Adrenal gland (tissue), 9 donors: ENCODE measurements at regions not wholly inside any gene's neighbourhood (a gene's known extent, or its start where the extent isn't known, plus 50 kb on each side); places are given as distances from the start of the nearest gene placed in this dataset.

Source experiments
- DNase-seq, 7 donors: peaks; one replicate each; pipeline ENCODE4 v3.0.0-alpha.2; 2019 to 2020
- H3K27ac ChIP-seq, 5 donors: fragments of 200-600 bp; sonication (generic) in 4 of 5; 1 replicate in 3 of 5; 2 replicates in 2 of 5; pipeline versions ENCODE4 v1.5.1 to v1.8.0; 2016 to 2020; ENCODE audit warnings: mild to moderate bottlenecking in 1 of 5
- H3K27me3 ChIP-seq: fragments of 200-600 bp; 2 replicates; pipeline ENCODE4 v1.8.0; 2021
- H3K36me3 ChIP-seq, 2 donors: fragments of 200-600 bp; replicated peaks in 1 of 2; 1 replicate in 1 of 2; 2 replicates in 1 of 2; pipeline versions ENCODE4 v1.5.1 to v1.8.0; 2018 to 2022
- H3K4me1 ChIP-seq, 2 donors: fragments of 200-600 bp; replicated peaks in 1 of 2; 1 replicate in 1 of 2; 2 replicates in 1 of 2; pipeline versions ENCODE4 v1.5.1 to v1.8.0; 2018 to 2021
- H3K4me3 ChIP-seq, 4 donors: fragments of 200-600 bp; sonication (generic) in 3 of 4; one replicate each; pipeline ENCODE4 v1.5.1; 2016 to 2018
- H3K9me3 ChIP-seq, 3 donors: fragments of 200-600 bp; sonication (generic) in 1 of 3; replicated peaks in 1 of 3; 1 replicate in 2 of 3; 2 replicates in 1 of 3; pipeline versions ENCODE4 v1.5.1 to v1.8.0; 2016 to 2021
- POLR2A ChIP-seq, 2 donors: fragments of 450-650 bp; IDR thresholded peaks; one replicate each; pipeline ENCODE4 v1.6.1; 2017; ENCODE audit warnings: antibody characterized with exemption in 2 of 2, mild to moderate bottlenecking in 2 of 2, moderate library complexity in 1 of 2
- WGBS, 4 donors: extraction: QIAGEN DNeasy Blood & Tissue Kit in 2 of 4; methylation state at CpG; one replicate each; pipeline versions ENCODE4 v1.1.5 to v1.1.7; 2013 to 2017; 5-methylcytosine and 5-hydroxymethylcytosine counted together
- intact Hi-C, 2 donors: fragments of 100-400 bp; cut with DNase I; formaldehyde crosslinking; loops; one replicate each; pipeline versions ENCODE4 v1.14.1 to v1.15.0; 2022 to 2023
- TF ChIP-seq, protein P1 (sequence below), 6 experiments: fragments of 450-650 bp in 4 of 6; fragments of 200-600 bp in 2 of 6; sonication (generic) in 1 of 6; IDR thresholded peaks; 1 replicate in 5 of 6; 2 replicates in 1 of 6; pipeline versions ENCODE4 v1.5.1 to v1.8.0; 2016 to 2021; ENCODE audit warnings: antibody characterized with exemption in 6 of 6, mild to moderate bottlenecking in 2 of 6, moderate library complexity in 1 of 6
- donor health status: healthy with polysubstance abuse.
- donor health status: Bipolar disorder and iron deficiency.
- donor health status: DM: yes; HTN: yes; CAD: no.
- donor health status: DM: no; HTN: no; CAD: no.
- donor health status: DM: no; HTN: no; CAD: no.

GRCh38 chr17:14547556-14547955 is 246.7 kb downstream of the HS3ST3B1 start:
- Histone ChIP-seq H3K4me1 (no peaks in the 10 kb centered on the region), H3K27me3 (no peaks in the 10 kb centered on the region), H3K4me3 (no peak overlapping the region), H3K9me3 (no peaks in the 10 kb centered on the region), H3K27ac (no peak overlapping the region), H3K36me3 (no peaks in the 10 kb centered on the region)
- WGBS, 4 donors = 82 to 100% (median 85%) methylated on average over 2 of the region's 2 CpGs
- DNase-seq = no peak
- intact Hi-C loops = no loop called here
- no peak for TF ChIP-seq POLR2A (IDR thresholded peaks at IDR 0.05)
- TF ChIP-seq, protein P1, sequence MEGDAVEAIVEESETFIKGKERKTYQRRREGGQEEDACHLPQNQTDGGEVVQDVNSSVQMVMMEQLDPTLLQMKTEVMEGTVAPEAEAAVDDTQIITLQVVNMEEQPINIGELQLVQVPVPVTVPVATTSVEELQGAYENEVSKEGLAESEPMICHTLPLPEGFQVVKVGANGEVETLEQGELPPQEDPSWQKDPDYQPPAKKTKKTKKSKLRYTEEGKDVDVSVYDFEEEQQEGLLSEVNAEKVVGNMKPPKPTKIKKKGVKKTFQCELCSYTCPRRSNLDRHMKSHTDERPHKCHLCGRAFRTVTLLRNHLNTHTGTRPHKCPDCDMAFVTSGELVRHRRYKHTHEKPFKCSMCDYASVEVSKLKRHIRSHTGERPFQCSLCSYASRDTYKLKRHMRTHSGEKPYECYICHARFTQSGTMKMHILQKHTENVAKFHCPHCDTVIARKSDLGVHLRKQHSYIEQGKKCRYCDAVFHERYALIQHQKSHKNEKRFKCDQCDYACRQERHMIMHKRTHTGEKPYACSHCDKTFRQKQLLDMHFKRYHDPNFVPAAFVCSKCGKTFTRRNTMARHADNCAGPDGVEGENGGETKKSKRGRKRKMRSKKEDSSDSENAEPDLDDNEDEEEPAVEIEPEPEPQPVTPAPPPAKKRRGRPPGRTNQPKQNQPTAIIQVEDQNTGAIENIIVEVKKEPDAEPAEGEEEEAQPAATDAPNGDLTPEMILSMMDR (IDR thresholded peaks at IDR 0.05) = no peak

DNA sequence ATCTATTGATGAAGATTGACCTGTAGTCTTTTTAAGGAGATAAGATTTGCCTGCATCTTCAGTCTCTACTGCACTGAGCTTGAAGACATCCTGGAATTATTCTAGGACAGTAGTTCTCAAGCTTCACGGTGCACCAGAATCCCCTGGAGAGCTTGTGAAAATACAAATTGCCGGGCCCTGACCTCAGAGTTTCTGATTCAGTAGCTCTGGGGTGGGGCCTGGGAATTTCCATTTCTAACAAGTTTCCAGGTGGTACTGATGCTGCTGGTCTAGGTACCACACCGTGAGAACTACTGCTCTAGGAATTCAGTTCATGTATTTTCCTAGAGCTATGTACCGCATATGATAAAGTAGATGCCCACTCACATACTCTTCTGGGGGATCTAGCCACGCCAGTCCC is 246.1 kb downstream of the HS3ST3B1 start:
- H3K9me3 ChIP-seq = no peaks in the 10 kb centered on the region
- TF ChIP-seq, protein P1 (IDR thresholded peaks at IDR 0.05) = no peak
- TF ChIP-seq POLR2A (IDR thresholded peaks at IDR 0.05) = no peak
- H3K27ac ChIP-seq = no peak overlapping the region
- no peak for DNase-seq
- intact Hi-C loops = no loop called here
- H3K4me1 ChIP-seq = no peaks in the 10 kb centered on the region
- no peak overlapping the region for H3K4me3 ChIP-seq
- no peaks in the 10 kb centered on the region for H3K36me3 ChIP-seq
- WGBS, 4 donors = 69 to 82% (median 74%) methylated on average over 5 of the region's 5 CpGs
- no peaks in the 10 kb centered on the region for H3K27me3 ChIP-seq

DNA sequence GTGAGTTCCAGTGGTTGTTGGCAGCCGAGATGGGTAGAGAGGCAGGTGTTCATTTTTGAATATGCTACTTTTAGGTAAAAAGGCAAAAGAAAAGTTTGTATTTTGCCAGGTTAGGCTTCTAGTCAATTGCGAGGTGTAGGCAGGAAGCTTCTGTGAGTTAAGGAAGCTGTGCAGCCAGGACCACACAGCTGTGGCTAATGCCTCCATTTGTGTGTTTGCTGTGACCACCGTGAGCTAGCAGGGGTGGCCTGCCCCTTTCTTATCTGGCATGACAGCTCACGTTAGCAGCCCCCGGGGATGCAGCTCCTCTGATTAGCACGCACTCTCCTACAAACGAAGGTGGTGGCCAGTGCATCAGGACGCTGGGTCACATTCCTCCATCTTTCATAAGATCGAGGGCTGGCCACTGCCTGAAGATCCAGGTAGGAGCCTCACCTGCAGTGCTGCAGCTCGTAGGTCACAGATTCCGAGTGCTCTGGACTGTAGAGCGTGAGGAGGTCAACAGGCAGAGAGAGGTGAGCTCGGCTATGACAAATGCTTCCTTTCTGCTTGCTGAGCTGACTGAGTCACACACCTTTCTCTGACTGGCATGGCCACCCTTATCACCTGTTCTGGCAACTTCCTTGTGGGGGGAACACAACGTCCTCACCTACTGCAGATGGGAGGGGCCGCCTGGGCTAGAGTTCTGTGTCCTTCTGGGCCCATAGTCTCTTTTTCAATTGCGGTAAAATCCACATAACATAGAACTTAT is 244.4 kb downstream of the HS3ST3B1 start:
- DNase-seq = no peak
- H3K4me3 ChIP-seq = no peak overlapping the region
- no peak for TF ChIP-seq POLR2A (IDR thresholded peaks at IDR 0.05)
- TF ChIP-seq, protein P1 (IDR thresholded peaks at IDR 0.05) = no peak
- H3K27me3 ChIP-seq = no peaks in the 10 kb centered on the region
- H3K36me3 ChIP-seq = no peaks in the 10 kb centered on the region
- 55 to 68% (median 63%) methylated on average over 10 to 16 of the region's 16 CpGs for WGBS, 4 donors
- H3K27ac ChIP-seq = no peak overlapping the region
- H3K9me3 ChIP-seq = no peaks in the 10 kb centered on the region
- intact Hi-C loops = no loop called here
- no peaks in the 10 kb centered on the region for H3K4me1 ChIP-seq

GRCh38 chr17:14541714-14542113 is 240.8 kb downstream of the HS3ST3B1 start:
- Histone ChIP-seq H3K4me1 (no peaks in the 10 kb centered on the region), H3K27ac (no peak overlapping the region), H3K9me3 (no peaks in the 10 kb centered on the region), H3K27me3 (no peaks in the 10 kb centered on the region), H3K36me3 (no peaks in the 10 kb centered on the region), H3K4me3 (no peak overlapping the region)
- no peak for DNase-seq
- WGBS, 4 donors = 62 to 76% (median 70%) methylated on average over 2 of the region's 2 CpGs
- TF ChIP-seq POLR2A (IDR thresholded peaks at IDR 0.05) = no peak
- TF ChIP-seq, protein P1 (IDR thresholded peaks at IDR 0.05) = no peak
- intact Hi-C loops = no loop called here
